ENCODE measurements at regions not wholly inside any gene's neighbourhood (a gene's known extent, or its start where the extent isn't known, plus 50 kb on each side); places are given as distances from the start of the nearest gene placed in this dataset.

DNA sequence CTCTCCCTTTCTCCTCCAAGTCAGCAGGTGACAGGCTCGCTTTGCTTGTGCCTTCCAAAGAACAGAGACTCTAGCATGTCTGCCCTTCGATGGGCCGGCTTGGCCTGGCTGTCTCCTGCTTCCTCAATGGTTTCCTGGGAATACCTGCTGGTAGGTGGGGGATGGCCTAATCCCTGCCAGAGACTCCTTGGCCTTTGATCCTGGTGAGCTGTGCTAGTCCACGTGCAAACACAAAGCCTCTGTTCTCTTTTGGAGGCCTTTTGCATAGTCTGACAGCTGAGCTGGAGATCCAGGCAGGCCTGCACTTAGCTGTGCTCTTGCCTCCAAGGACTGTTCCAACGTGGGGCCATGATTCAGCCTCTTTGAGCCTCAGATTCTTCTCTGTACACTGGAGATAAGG is 67.6 kb downstream of the ARL4C start:
- TF ChIP-seq, protein P1, sequence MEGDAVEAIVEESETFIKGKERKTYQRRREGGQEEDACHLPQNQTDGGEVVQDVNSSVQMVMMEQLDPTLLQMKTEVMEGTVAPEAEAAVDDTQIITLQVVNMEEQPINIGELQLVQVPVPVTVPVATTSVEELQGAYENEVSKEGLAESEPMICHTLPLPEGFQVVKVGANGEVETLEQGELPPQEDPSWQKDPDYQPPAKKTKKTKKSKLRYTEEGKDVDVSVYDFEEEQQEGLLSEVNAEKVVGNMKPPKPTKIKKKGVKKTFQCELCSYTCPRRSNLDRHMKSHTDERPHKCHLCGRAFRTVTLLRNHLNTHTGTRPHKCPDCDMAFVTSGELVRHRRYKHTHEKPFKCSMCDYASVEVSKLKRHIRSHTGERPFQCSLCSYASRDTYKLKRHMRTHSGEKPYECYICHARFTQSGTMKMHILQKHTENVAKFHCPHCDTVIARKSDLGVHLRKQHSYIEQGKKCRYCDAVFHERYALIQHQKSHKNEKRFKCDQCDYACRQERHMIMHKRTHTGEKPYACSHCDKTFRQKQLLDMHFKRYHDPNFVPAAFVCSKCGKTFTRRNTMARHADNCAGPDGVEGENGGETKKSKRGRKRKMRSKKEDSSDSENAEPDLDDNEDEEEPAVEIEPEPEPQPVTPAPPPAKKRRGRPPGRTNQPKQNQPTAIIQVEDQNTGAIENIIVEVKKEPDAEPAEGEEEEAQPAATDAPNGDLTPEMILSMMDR (optimal IDR thresholded peaks at IDR 0.05 in 1 of 3, IDR thresholded peaks at IDR 0.05 in 1 of 3, conservative IDR thresholded peaks at IDR 0.05 in 1 of 3; ENCODE audit: extremely low read depth in 1 of 3, insufficient read depth in 2 of 3, low read length in 3 of 3) = no peak
- no peak for TF ChIP-seq EZH2 (IDR thresholded peaks at IDR 0.05; ENCODE audit: low read length)
- Histone ChIP-seq H3K9me1 (ENCODE audit: control insufficient read depth, extremely low read depth, insufficient read depth, low read length) (no peaks in the 10 kb centered on the region), H3K27ac (ENCODE audit: control insufficient read depth, insufficient read depth, low read length) (no peak overlapping the region), H3K27me3 (ENCODE audit: control insufficient read depth, extremely low read depth, insufficient read depth, low read length) (no peaks in the 10 kb centered on the region), H3K4me2 (ENCODE audit: control insufficient read depth, extremely low read depth, insufficient read depth, low read depth, low read length) (no peak overlapping the region), H4K20me1 (ENCODE audit: control insufficient read depth, extremely low read depth, insufficient read depth, low read length) (no peaks in the 10 kb centered on the region), H3K9ac (ENCODE audit: control insufficient read depth, extremely low read depth, insufficient read depth, low read length) (no peak overlapping the region), H3K4me3 (ENCODE audit: control insufficient read depth in 2 of 3, extremely low read depth in 1 of 3, insufficient read depth in 2 of 3, low read depth in 1 of 3, low read length in 3 of 3) (no peak overlapping the region), H3K36me3 (ENCODE audit: control insufficient read depth in 2 of 2, extremely low read depth in 1 of 2, insufficient read depth in 2 of 2, low read length in 2 of 2) (no peaks in the 10 kb centered on the region), H3K4me1 (ENCODE audit: control insufficient read depth, extremely low read depth, insufficient read depth, low read length) (peaks cover 17% of the 10 kb centered on the region), H3K79me2 (ENCODE audit: control insufficient read depth, insufficient read depth, low read length) (no peaks in the 10 kb centered on the region), H3K9me3 (ENCODE audit: control insufficient read depth, low read depth, low read length) (no peaks in the 10 kb centered on the region), H2AFZ (ENCODE audit: control insufficient read depth, low read length) (no peak overlapping the region)
- no peak for DNase-seq (ENCODE audit: low read depth, low spot score)
- dilution Hi-C loops (cut with MboI; ENCODE audit: extremely low pct_ligation_motif_present, low sequenced_read_pairs) = no loop called here
- no peak for FAIRE-seq

DNA sequence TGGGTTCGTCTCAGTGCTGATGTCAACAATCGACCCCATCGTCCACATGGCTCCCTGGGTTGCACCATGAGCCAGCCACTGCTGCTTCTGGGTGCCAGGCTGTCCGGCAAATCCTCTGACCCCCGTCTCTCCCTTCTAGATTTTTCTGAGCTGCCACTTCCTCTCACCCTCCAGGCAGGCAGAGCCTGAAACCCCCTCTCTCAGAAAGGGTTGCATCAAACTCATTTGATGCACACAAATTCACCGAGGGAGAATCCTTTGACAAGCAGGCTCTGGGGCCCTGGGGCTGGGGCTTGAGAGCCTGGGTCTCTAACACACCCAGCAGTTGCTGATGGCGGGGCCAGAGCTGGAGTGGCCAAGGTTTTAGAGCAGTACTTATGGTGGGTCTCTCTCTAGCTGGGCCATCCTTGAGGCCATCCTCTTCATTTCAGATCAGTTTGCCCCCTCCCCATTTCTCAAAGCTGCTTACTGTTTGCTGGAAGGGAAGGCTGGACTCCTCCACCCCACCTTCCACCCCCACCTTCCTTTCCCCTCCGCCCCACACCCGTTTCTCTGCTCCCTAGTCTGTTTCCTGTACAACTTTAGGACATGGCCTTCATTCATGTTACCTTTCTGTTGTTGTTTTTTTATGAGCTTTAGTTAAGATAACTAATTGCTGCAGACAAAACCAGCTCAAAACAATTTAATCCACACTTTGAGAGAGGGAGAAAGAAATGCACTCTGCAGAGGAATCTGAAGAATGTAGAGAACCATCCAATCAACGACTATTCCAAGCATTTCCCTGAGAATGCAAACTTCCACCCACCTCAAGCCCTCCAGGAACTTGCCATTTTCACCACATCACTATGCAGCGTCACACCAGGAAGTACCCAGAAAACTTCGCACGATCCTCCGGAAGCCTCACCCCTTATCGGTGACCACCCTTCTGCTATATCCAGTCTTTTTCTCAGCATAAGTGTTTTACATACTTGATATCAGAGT is 69.5 kb downstream of the ARL4C start:
- Histone ChIP-seq H3K9ac (ENCODE audit: control insufficient read depth, extremely low read depth, insufficient read depth, low read length) (no peak overlapping the region), H3K27ac (ENCODE audit: control insufficient read depth, insufficient read depth, low read length) (no peak overlapping the region), H3K9me3 (ENCODE audit: control insufficient read depth, low read depth, low read length) (no peaks in the 10 kb centered on the region), H2AFZ (ENCODE audit: control insufficient read depth, low read length) (no peak overlapping the region), H3K79me2 (ENCODE audit: control insufficient read depth, insufficient read depth, low read length) (no peaks in the 10 kb centered on the region), H3K36me3 (ENCODE audit: control insufficient read depth in 2 of 2, extremely low read depth in 1 of 2, insufficient read depth in 2 of 2, low read length in 2 of 2) (no peaks in the 10 kb centered on the region), H3K4me2 (ENCODE audit: control insufficient read depth, extremely low read depth, insufficient read depth, low read depth, low read length) (no peak overlapping the region), H3K27me3 (ENCODE audit: control insufficient read depth, extremely low read depth, insufficient read depth, low read length) (no peaks in the 10 kb centered on the region), H3K4me3 (ENCODE audit: control insufficient read depth in 2 of 3, extremely low read depth in 1 of 3, insufficient read depth in 2 of 3, low read depth in 1 of 3, low read length in 3 of 3) (no peak overlapping the region), H3K4me1 (ENCODE audit: control insufficient read depth, extremely low read depth, insufficient read depth, low read length) (peaks cover 36% of the 10 kb centered on the region), H3K9me1 (ENCODE audit: control insufficient read depth, extremely low read depth, insufficient read depth, low read length) (no peaks in the 10 kb centered on the region), H4K20me1 (ENCODE audit: control insufficient read depth, extremely low read depth, insufficient read depth, low read length) (no peaks in the 10 kb centered on the region)
- no peak for TF ChIP-seq EZH2 (IDR thresholded peaks at IDR 0.05; ENCODE audit: low read length)
- TF ChIP-seq, protein P1 (optimal IDR thresholded peaks at IDR 0.05 in 1 of 3, IDR thresholded peaks at IDR 0.05 in 1 of 3, conservative IDR thresholded peaks at IDR 0.05 in 1 of 3; ENCODE audit: extremely low read depth in 1 of 3, insufficient read depth in 2 of 3, low read length in 3 of 3) = no peak
- no peak for DNase-seq (ENCODE audit: low read depth, low spot score)
- no peak for FAIRE-seq
- dilution Hi-C loops (cut with MboI; ENCODE audit: extremely low pct_ligation_motif_present, low sequenced_read_pairs) = no loop called here

All from keratinocyte (primary cell).